SK-N-SH treated with all-trans-retinoic acid at 6 μM for 48 hours (cell line): ENCODE measurements at regions not wholly inside any gene's neighbourhood (a gene's known extent, or its start where the extent isn't known, plus 50 kb on each side); places are given as distances from the start of the nearest gene placed in this dataset.

Experiments
- SNAI2 ChIP-seq: fragments of 250-450 bp; sonication (Bioruptor Pico); IDR thresholded peaks from 2 replicates; pipeline ENCODE4 v1.5.0; 2020; ENCODE audit warnings: mild to moderate bottlenecking, moderate library complexity
- ZFP3 ChIP-seq: fragments of 250-450 bp; sonication (Bioruptor Pico); IDR thresholded peaks from 2 replicates; pipeline ENCODE4 v1.5.0; 2020; ENCODE audit warnings: mild to moderate bottlenecking, moderate library complexity
- ZFP30 ChIP-seq: fragments of 450-650 bp; formaldehyde crosslinking; IDR thresholded peaks from 2 replicates; pipeline ENCODE4 v1.5.0; 2022; ENCODE audit warnings: mild to moderate bottlenecking, moderate library complexity
- ZNF8 ChIP-seq: fragments of 450-650 bp; formaldehyde crosslinking; IDR thresholded peaks from 2 replicates; pipeline ENCODE4 v1.5.0; 2020; ENCODE audit warnings: mild to moderate bottlenecking, moderate library complexity
- TF ChIP-seq, protein P1 (sequence below): fragments of 250-450 bp; sonication (Bioruptor Pico); IDR thresholded peaks from 2 replicates; pipeline ENCODE4 v1.8.0; 2020; ENCODE audit warnings: mild to moderate bottlenecking, moderate library complexity, borderline replicate concordance
- TF ChIP-seq, protein P2 (sequence below): fragments of 250-450 bp; sonication (Bioruptor Pico); IDR thresholded peaks from 2 replicates; pipeline ENCODE4 v1.5.1; 2020; ENCODE audit warnings: low read depth, mild to moderate bottlenecking, moderate library complexity

DNA sequence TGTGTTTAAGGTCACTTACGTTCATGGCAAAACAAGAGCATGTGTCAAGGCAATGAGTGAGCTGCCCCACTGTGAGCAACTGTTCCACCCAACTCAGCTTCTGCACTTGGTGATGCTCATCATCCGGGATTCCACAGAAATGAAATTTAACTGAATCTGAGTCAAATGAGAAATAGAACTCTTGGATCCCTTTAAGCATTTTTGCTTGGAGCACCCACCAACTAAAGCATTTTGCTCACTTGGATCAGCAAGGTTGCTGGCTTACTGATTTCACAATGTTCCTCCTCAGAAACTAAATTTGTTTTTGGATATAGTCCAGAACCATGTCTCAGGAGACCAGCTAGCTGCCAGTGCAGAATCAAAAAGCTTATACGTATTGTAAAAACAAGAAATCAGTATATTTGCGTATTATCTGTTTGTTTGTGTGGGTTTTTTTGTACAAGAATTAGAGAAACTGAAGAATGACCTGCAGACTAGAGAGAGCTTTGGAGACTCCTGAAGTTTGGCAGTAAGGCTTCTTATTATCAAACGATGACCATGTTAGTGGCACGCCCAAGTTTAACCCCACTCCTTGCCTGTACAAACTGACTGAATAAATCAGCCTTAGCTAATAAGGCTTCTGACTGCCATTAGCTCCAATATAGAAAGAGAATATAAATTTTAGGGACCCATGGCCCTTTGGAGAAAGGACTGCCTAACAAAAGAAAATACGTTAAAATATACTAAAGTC, 153.8 kb upstream of the FST start:
- TF ChIP-seq SNAI2 (no peak), ZFP30 (CRISPR knock-in tag) (no peak), ZFP3 (CRISPR knock-in tag) (no peak), ZNF8 (no peak)
- TF ChIP-seq, protein P1, sequence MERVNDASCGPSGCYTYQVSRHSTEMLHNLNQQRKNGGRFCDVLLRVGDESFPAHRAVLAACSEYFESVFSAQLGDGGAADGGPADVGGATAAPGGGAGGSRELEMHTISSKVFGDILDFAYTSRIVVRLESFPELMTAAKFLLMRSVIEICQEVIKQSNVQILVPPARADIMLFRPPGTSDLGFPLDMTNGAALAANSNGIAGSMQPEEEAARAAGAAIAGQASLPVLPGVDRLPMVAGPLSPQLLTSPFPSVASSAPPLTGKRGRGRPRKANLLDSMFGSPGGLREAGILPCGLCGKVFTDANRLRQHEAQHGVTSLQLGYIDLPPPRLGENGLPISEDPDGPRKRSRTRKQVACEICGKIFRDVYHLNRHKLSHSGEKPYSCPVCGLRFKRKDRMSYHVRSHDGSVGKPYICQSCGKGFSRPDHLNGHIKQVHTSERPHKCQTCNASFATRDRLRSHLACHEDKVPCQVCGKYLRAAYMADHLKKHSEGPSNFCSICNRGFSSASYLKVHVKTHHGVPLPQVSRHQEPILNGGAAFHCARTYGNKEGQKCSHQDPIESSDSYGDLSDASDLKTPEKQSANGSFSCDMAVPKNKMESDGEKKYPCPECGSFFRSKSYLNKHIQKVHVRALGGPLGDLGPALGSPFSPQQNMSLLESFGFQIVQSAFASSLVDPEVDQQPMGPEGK, result no peak
- TF ChIP-seq, protein P2, sequence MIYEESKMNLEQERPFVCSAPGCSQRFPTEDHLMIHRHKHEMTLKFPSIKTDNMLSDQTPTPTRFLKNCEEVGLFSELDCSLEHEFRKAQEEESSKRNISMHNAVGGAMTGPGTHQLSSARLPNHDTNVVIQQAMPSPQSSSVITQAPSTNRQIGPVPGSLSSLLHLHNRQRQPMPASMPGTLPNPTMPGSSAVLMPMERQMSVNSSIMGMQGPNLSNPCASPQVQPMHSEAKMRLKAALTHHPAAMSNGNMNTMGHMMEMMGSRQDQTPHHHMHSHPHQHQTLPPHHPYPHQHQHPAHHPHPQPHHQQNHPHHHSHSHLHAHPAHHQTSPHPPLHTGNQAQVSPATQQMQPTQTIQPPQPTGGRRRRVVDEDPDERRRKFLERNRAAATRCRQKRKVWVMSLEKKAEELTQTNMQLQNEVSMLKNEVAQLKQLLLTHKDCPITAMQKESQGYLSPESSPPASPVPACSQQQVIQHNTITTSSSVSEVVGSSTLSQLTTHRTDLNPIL (CRISPR knock-in tag), result no peak
